ENCODE measurements at regions not wholly inside any gene's neighbourhood (a gene's known extent, or its start where the extent isn't known, plus 50 kb on each side); places are given as distances from the start of the nearest gene placed in this dataset.

DNA sequence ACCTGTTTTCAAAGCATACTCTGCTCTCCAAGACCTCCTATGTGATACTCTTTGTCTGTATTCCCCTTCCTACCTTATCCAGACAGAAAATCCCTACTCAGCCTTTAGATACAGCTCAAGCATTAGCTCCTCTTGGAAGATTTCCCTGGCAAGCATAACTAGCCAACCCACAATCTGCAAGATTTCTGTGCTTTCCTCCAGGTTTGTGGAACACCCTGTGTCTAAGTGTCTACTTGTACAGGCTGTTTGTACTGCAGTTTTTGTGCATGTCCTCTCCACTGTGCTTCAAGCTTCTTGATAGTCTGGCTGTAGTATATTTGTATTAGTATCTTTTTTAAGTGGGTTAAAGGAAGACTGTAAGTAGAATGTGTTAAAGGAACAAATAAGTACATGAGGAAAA, 203.7 kb downstream of the RFC3 start:
- no peaks in the 10 kb centered on the region for H3K4me1 Mint-ChIP-seq (ENCODE audit: unreplicated experiment)
- no peak overlapping the region for H3K4me3 Mint-ChIP-seq
- H3K27ac Mint-ChIP-seq: no peak overlapping the region
- TF ChIP-seq, protein P1, sequence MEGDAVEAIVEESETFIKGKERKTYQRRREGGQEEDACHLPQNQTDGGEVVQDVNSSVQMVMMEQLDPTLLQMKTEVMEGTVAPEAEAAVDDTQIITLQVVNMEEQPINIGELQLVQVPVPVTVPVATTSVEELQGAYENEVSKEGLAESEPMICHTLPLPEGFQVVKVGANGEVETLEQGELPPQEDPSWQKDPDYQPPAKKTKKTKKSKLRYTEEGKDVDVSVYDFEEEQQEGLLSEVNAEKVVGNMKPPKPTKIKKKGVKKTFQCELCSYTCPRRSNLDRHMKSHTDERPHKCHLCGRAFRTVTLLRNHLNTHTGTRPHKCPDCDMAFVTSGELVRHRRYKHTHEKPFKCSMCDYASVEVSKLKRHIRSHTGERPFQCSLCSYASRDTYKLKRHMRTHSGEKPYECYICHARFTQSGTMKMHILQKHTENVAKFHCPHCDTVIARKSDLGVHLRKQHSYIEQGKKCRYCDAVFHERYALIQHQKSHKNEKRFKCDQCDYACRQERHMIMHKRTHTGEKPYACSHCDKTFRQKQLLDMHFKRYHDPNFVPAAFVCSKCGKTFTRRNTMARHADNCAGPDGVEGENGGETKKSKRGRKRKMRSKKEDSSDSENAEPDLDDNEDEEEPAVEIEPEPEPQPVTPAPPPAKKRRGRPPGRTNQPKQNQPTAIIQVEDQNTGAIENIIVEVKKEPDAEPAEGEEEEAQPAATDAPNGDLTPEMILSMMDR (conservative IDR thresholded peaks at IDR 0.05): no peak
- no peaks in the 10 kb centered on the region for H3K27me3 Mint-ChIP-seq
- peaks cover 3% of the 10 kb centered on the region for H3K36me3 Mint-ChIP-seq
- H3K9me3 Mint-ChIP-seq: peaks cover 17% of the 10 kb centered on the region
- no peak for DNase-seq (ENCODE audit: extremely low spot score, unreplicated experiment)

DNA sequence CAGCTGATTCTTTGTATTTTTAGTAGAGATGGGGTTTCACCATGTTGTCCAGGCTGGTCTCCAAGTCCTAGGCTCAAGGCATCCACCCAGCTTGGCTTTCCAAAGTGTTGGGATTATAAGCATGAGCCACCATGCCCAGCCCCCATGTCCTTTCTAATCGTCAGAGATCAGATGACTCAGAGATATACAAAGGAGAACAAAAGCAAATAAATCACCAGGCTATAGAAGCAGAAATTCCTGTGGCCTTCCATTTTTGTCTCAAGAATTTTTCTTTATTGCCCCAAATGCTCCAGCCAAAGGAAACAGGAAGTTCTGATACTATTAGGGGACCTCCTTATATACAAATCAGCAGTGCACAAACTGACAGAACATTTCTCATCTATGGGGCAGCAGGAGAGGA, 207.8 kb downstream of the RFC3 start:
- Mint-ChIP-seq H3K36me3 (peaks cover 3% of the 10 kb centered on the region), H3K27ac (no peak overlapping the region), H3K4me1 (ENCODE audit: unreplicated experiment) (no peaks in the 10 kb centered on the region), H3K9me3 (peaks cover 17% of the 10 kb centered on the region), H3K4me3 (no peak overlapping the region), H3K27me3 (no peaks in the 10 kb centered on the region)
- DNase-seq (ENCODE audit: extremely low spot score, unreplicated experiment): no peak
- TF ChIP-seq, protein P1 (conservative IDR thresholded peaks at IDR 0.05): no peak

DNA sequence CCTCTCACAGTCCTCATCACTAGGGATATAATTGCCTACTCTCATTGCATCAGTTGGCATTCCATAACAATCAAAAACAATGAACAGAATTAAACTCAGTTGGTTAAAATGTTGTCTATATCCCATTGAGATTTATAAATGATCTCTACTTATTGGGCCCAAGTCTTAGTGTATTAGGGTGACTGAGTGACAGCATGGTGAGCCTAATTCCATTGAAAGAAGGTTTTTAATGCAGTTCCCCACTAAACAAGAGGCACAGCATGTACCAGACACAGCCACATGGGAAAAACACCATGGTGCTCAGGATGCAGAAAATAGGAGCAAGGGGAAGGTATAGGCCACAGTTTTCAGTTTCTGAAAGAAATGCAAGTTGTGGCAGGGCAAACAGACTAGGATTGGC, 208.4 kb downstream of the RFC3 start:
- TF ChIP-seq, protein P1 (conservative IDR thresholded peaks at IDR 0.05): no peak
- no peaks in the 10 kb centered on the region for H3K27me3 Mint-ChIP-seq
- H3K36me3 Mint-ChIP-seq: peaks cover 3% of the 10 kb centered on the region
- H3K4me1 Mint-ChIP-seq (ENCODE audit: unreplicated experiment): no peaks in the 10 kb centered on the region
- no peak overlapping the region for H3K4me3 Mint-ChIP-seq
- H3K27ac Mint-ChIP-seq: no peak overlapping the region
- DNase-seq (ENCODE audit: extremely low spot score, unreplicated experiment): no peak
- H3K9me3 Mint-ChIP-seq: peaks cover 16% of the 10 kb centered on the region

DNA sequence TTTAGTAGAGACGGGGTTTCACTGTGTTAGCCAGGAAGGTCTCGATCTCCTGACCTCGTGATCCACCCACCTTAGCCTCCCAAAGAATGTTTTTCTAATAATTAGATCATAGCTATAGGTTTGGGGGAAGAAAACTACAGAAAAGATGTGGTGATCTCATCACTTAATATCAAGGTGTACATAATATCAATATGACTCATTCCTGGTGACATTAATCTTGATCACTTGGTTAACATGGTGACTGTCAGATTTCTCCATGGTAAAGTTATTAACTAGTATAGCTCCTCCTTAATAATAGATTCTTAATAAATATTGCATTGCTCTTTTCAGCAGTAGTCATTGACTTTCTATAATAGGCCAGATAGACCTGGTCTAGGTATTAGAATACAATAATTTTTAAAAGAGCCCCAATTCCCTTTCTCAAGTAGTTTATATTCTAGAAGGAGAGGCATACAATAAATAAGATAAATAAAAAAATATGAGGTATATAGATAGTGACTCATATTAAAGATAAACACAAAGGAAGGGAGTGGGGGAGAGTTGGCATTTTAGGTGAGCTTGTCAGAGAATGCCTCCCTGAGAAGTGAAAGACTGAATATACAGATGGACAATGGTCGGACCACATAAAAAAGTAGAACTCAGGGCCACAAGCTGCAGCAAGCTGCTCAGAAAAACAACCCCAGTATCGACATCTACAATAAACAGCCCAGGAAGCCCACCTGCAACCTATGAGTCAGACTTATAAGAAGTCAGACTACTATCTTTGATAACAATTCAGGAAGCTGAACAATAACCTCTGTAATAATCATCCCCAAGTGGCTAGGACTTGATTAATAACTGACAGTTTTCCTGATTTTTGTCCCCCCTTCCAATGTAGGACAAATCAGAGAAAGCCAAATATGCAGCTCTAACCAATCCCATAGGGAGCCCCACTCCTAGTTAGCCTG, 210.8 kb downstream of the RFC3 start:
- no peak for DNase-seq (ENCODE audit: extremely low spot score, unreplicated experiment)
- H3K36me3 Mint-ChIP-seq: no peaks in the 10 kb centered on the region
- no peaks in the 10 kb centered on the region for H3K4me1 Mint-ChIP-seq (ENCODE audit: unreplicated experiment)
- no peak overlapping the region for H3K4me3 Mint-ChIP-seq
- peaks cover 7% of the 10 kb centered on the region for H3K9me3 Mint-ChIP-seq
- H3K27ac Mint-ChIP-seq: no peak overlapping the region
- TF ChIP-seq, protein P1 (conservative IDR thresholded peaks at IDR 0.05): no peak
- H3K27me3 Mint-ChIP-seq: no peaks in the 10 kb centered on the region

DNA sequence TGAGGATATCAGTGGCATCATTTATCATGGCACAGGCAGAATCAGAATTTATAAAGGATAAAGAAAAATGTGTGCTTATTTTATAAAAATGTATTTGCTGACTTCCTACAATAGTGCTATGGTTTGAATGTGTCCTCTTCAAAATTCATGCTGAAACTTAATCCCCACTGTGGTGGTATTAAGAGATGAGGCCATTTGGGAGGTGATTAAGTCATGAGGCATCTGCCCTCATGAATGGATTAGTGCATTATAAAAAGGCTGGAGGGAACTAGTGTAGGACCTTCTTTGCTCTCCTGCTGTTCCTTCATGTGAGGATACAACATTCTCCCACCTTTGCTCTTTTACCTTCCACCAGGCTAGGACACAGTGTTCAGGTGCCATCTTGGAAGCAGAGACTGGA, 212.8 kb downstream of the RFC3 start:
- no peaks in the 10 kb centered on the region for H3K27me3 Mint-ChIP-seq
- H3K9me3 Mint-ChIP-seq: peaks cover 11% of the 10 kb centered on the region
- H3K27ac Mint-ChIP-seq: no peak overlapping the region
- H3K4me1 Mint-ChIP-seq (ENCODE audit: unreplicated experiment): no peaks in the 10 kb centered on the region
- H3K4me3 Mint-ChIP-seq: no peak overlapping the region
- H3K36me3 Mint-ChIP-seq: no peaks in the 10 kb centered on the region
- DNase-seq (ENCODE audit: extremely low spot score, unreplicated experiment): no peak
- TF ChIP-seq, protein P1 (conservative IDR thresholded peaks at IDR 0.05): no peak
